ENCODE measurements at regions not wholly inside any gene's neighbourhood (a gene's known extent, or its start where the extent isn't known, plus 50 kb on each side); places are given as distances from the start of the nearest gene placed in this dataset.

DNA sequence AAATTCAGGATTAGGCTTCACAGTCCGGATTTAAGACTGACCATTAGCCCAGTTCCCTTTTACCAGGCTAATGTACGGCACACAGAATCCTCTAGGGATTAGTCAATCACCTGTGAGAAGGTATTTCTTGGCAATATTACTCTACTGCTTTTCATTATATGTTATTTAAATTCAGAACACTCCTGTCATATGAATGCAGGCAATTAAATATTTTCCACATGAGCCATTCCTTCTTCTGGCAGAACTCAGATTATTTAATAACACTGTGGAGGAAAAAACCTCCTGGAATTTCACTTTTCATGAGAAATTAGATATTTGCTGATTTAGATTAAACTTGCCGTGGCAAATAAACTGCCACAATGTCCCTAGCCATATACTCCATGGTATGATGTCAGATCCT is 1357.5 kb upstream of the C9orf72 start:
- DNase-seq (ENCODE audit: low read depth, low spot score), result no peak
- Histone ChIP-seq H3K27me3 (ENCODE audit: insufficient read depth, insufficient read length) (no peaks in the 10 kb centered on the region), H3K36me3 (ENCODE audit: insufficient read depth, insufficient read length, low read length) (no peaks in the 10 kb centered on the region), H3K4me3 (ENCODE audit: insufficient read length, low read depth) (no peak overlapping the region), H3K9me3 (ENCODE audit: insufficient read depth, low read length) (no peaks in the 10 kb centered on the region), H3K4me1 (ENCODE audit: insufficient read depth, insufficient read length) (no peaks in the 10 kb centered on the region), H3K9ac (ENCODE audit: insufficient read length, low read depth) (no peak overlapping the region)
- TF ChIP-seq ZNF274 (IDR thresholded peaks at IDR 0.05; ENCODE audit: low read depth, low read length) (no peak), SUZ12 (IDR thresholded peaks at IDR 0.05; ENCODE audit: extremely low read depth, insufficient read depth, insufficient read length) (no peak)

DNA sequence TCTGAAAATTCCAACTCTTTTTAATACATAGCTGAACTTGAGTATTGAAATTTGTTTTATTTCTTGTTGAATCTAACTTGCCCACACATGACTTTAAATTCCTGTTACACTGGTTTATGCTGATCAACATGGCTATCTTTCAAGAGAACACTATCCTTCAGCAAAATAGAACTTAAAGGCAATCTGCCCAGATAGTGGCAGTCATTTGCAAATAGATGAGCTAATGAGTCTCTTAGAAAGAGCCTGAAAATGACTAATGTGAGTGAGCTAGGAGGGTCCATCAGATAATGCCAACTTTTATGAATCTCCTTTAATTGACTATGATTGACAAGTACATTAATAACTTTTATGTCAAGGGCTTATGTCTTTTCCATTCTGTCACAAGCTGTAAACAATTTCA is 1360.8 kb upstream of the C9orf72 start:
- H3K4me1 ChIP-seq (ENCODE audit: insufficient read depth, insufficient read length), result no peaks in the 10 kb centered on the region
- no peak overlapping the region for H3K4me3 ChIP-seq (ENCODE audit: insufficient read length, low read depth)
- no peaks in the 10 kb centered on the region for H3K9me3 ChIP-seq (ENCODE audit: insufficient read depth, low read length)
- no peak overlapping the region for H3K9ac ChIP-seq (ENCODE audit: insufficient read length, low read depth)
- H3K27me3 ChIP-seq (ENCODE audit: insufficient read depth, insufficient read length), result no peaks in the 10 kb centered on the region
- H3K36me3 ChIP-seq (ENCODE audit: insufficient read depth, insufficient read length, low read length), result no peaks in the 10 kb centered on the region
- TF ChIP-seq YY1 (IDR thresholded peaks at IDR 0.05; ENCODE audit: insufficient read depth, insufficient read length) (no peak), ZNF274 (IDR thresholded peaks at IDR 0.05; ENCODE audit: low read depth, low read length) (no peak), SUZ12 (IDR thresholded peaks at IDR 0.05; ENCODE audit: extremely low read depth, insufficient read depth, insufficient read length) (no peak)
- no peak for DNase-seq (ENCODE audit: low read depth, low spot score)

DNA sequence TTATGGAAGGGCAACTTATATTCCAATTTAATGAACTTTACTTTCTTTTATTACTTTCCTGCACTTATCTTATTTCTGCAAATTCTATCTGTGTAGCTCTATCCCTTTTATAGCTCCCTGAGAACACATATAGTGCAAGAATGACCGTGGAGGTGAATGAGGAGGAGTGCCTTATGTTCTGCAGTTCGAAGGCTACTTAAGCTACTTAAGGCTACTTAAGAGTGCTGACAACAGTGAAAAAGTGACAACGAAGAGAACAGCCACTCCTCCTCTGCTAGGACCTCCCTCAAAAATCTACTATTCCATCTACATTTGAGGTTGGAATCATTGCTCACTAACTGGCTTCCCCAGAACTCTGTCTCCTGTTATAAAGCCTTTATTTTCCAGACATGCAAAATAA is 1365.7 kb upstream of the C9orf72 start:
- TF ChIP-seq YY1 (IDR thresholded peaks at IDR 0.05; ENCODE audit: insufficient read depth, insufficient read length) (no peak), ZNF274 (IDR thresholded peaks at IDR 0.05; ENCODE audit: low read depth, low read length) (no peak)
- no peak overlapping the region for H3K9ac ChIP-seq (ENCODE audit: insufficient read length, low read depth)
- H3K9me3 ChIP-seq (ENCODE audit: insufficient read depth, low read length), result no peaks in the 10 kb centered on the region
- no peak for DNase-seq (ENCODE audit: low read depth, low spot score)
- H3K27me3 ChIP-seq (ENCODE audit: insufficient read depth, insufficient read length), result no peaks in the 10 kb centered on the region
- no peak overlapping the region for H3K4me3 ChIP-seq (ENCODE audit: insufficient read length, low read depth)
- no peaks in the 10 kb centered on the region for H3K36me3 ChIP-seq (ENCODE audit: insufficient read depth, insufficient read length, low read length)
- no peaks in the 10 kb centered on the region for H3K4me1 ChIP-seq (ENCODE audit: insufficient read depth, insufficient read length)

DNA sequence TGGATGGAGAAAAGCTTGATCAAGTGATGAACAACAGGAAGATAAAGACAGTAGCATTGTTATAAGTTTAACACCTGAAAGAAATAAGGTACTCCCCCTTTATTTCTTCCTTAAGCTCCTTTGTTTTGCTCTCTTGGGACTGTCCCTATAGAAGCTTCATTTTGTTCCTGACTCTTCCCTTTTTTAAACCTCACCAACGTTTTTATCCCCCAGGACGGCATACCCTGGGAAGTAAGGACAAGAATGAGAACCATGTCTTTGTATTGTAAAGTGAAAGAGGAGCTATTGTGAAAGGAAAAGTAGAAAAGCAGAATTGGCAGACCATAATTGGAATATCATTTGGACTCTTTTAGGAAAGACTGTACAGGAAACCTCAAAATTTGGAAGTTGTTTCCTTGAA is 1368.6 kb upstream of the C9orf72 start:
- Histone ChIP-seq H3K9ac (ENCODE audit: insufficient read length, low read depth) (no peak overlapping the region), H3K4me3 (ENCODE audit: insufficient read length, low read depth) (no peak overlapping the region), H3K27me3 (ENCODE audit: insufficient read depth, insufficient read length) (no peaks in the 10 kb centered on the region), H3K9me3 (ENCODE audit: insufficient read depth, low read length) (no peaks in the 10 kb centered on the region), H3K4me1 (ENCODE audit: insufficient read depth, insufficient read length) (no peaks in the 10 kb centered on the region), H3K36me3 (ENCODE audit: insufficient read depth, insufficient read length, low read length) (no peaks in the 10 kb centered on the region)
- TF ChIP-seq YY1 (IDR thresholded peaks at IDR 0.05; ENCODE audit: insufficient read depth, insufficient read length), result no peak
- TF ChIP-seq ZNF274 (IDR thresholded peaks at IDR 0.05; ENCODE audit: low read depth, low read length), result no peak
- TF ChIP-seq SUZ12 (IDR thresholded peaks at IDR 0.05; ENCODE audit: extremely low read depth, insufficient read depth, insufficient read length), result no peak
- DNase-seq (ENCODE audit: low read depth, low spot score), result peak; percentile 8

DNA sequence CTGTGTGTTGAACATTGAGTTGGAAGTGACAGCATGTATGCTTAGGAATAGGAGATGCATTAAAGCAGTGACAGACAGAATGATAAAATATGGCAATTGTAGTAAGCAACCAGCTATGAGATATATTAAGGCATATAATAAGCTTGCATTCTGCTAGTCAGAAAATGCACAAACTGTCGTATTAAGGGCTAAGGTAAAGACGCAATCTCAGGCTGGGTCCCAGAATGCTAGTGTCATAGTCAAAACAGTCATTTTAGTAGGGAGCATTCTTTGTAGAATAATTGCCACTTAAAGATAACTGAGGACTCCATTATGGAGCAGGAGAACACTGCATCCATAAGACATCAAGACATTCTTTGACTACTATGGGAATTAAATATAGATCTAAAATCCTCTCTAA is 1369.7 kb upstream of the C9orf72 start:
- Histone ChIP-seq H3K4me1 (ENCODE audit: insufficient read depth, insufficient read length) (no peaks in the 10 kb centered on the region), H3K9ac (ENCODE audit: insufficient read length, low read depth) (no peak overlapping the region), H3K36me3 (ENCODE audit: insufficient read depth, insufficient read length, low read length) (no peaks in the 10 kb centered on the region), H3K27me3 (ENCODE audit: insufficient read depth, insufficient read length) (no peaks in the 10 kb centered on the region), H3K9me3 (ENCODE audit: insufficient read depth, low read length) (no peaks in the 10 kb centered on the region), H3K4me3 (ENCODE audit: insufficient read length, low read depth) (no peak overlapping the region)
- TF ChIP-seq SUZ12 (IDR thresholded peaks at IDR 0.05; ENCODE audit: extremely low read depth, insufficient read depth, insufficient read length) (no peak), ZNF274 (IDR thresholded peaks at IDR 0.05; ENCODE audit: low read depth, low read length) (no peak), YY1 (IDR thresholded peaks at IDR 0.05; ENCODE audit: insufficient read depth, insufficient read length) (no peak)
- no peak for DNase-seq (ENCODE audit: low read depth, low spot score)

DNA sequence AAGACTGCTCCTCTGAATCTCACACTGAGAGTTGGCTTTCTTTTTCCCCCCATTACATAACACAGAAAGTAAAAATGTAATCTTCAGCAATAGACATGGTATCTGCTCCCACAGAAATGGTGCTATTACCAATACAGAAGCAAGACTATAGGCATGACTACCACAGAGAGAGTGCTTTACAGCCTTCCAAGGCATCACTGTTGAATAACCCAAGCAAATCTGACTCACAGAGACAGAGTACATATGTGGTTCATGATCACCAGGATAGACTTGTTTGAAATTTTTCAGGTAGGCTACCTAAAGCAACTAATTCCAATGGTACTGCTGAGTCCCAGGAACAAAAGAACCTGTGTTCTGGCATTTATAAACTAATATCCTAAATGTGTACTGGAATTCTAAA is 1373.4 kb upstream of the C9orf72 start:
- Histone ChIP-seq H3K4me3 (ENCODE audit: insufficient read length, low read depth) (no peak overlapping the region), H3K27me3 (ENCODE audit: insufficient read depth, insufficient read length) (no peaks in the 10 kb centered on the region), H3K36me3 (ENCODE audit: insufficient read depth, insufficient read length, low read length) (no peaks in the 10 kb centered on the region), H3K9ac (ENCODE audit: insufficient read length, low read depth) (no peak overlapping the region), H3K4me1 (ENCODE audit: insufficient read depth, insufficient read length) (no peaks in the 10 kb centered on the region), H3K9me3 (ENCODE audit: insufficient read depth, low read length) (no peaks in the 10 kb centered on the region)
- no peak for DNase-seq (ENCODE audit: low read depth, low spot score)
- TF ChIP-seq YY1 (IDR thresholded peaks at IDR 0.05; ENCODE audit: insufficient read depth, insufficient read length), result no peak
- no peak for TF ChIP-seq SUZ12 (IDR thresholded peaks at IDR 0.05; ENCODE audit: extremely low read depth, insufficient read depth, insufficient read length)
- TF ChIP-seq ZNF274 (IDR thresholded peaks at IDR 0.05; ENCODE audit: low read depth, low read length), result no peak

DNA sequence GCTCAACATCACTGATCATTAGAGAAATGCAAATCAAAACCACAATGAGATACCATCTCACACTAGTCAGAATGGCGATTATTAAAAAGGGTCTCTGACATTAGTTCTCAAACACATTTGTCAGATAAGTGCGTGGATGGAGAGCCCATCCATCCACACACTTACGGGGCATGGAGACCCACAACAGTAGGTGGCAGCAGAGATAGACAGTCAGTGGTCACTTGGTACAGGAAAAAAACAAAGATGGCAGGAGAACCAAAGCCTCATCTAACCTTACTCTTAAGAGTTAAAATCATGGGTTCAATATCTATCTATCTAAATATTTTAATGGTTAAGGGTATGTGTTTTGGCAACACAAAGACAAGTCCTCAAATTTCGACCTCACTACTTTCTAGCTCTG is 1378.7 kb upstream of the C9orf72 start:
- no peaks in the 10 kb centered on the region for H3K36me3 ChIP-seq (ENCODE audit: insufficient read depth, insufficient read length, low read length)
- no peaks in the 10 kb centered on the region for H3K9me3 ChIP-seq (ENCODE audit: insufficient read depth, low read length)
- no peak overlapping the region for H3K9ac ChIP-seq (ENCODE audit: insufficient read length, low read depth)
- TF ChIP-seq YY1 (IDR thresholded peaks at IDR 0.05; ENCODE audit: insufficient read depth, insufficient read length), result no peak
- no peak for TF ChIP-seq ZNF274 (IDR thresholded peaks at IDR 0.05; ENCODE audit: low read depth, low read length)
- no peak for TF ChIP-seq SUZ12 (IDR thresholded peaks at IDR 0.05; ENCODE audit: extremely low read depth, insufficient read depth, insufficient read length)
- H3K4me1 ChIP-seq (ENCODE audit: insufficient read depth, insufficient read length), result no peaks in the 10 kb centered on the region
- no peaks in the 10 kb centered on the region for H3K27me3 ChIP-seq (ENCODE audit: insufficient read depth, insufficient read length)
- no peak overlapping the region for H3K4me3 ChIP-seq (ENCODE audit: insufficient read length, low read depth)
- DNase-seq (ENCODE audit: low read depth, low spot score), result no peak

Measured in NT2/D1 (cell line).